ENCODE measurements at regions not wholly inside any gene's neighbourhood (a gene's known extent, or its start where the extent isn't known, plus 50 kb on each side); places are given as distances from the start of the nearest gene placed in this dataset.
"Not testable (repeated sequence)": the region's sequence is repeated elsewhere in the genome, so short reads cannot be mapped to it uniquely, and the experiment has no call there.

GRCh38 chr4:141447761-141448160, 188.6 kb upstream of the IL15 start:
- no peak overlapping the region for H3K27ac ChIP-seq
- DNase-seq (ENCODE audit: low read depth, low spot score) = no peak

- DNase-seq (ENCODE audit: low read depth, low spot score) = no peak
- no peak overlapping the region for H3K27ac ChIP-seq
Observed at GRCh38 chr4:141448490-141448889, 187.9 kb upstream of the IL15 start.

GRCh38 chr4:141449927-141450326, 186.5 kb upstream of the IL15 start:
- no peak for DNase-seq (ENCODE audit: low read depth, low spot score)
- no peak overlapping the region for H3K27ac ChIP-seq

GRCh38 chr4:141455651-141456050, 180.7 kb upstream of the IL15 start:
- peak; percentile 52 for DNase-seq (ENCODE audit: low read depth, low spot score)
- peak overlapping the region; percentile 52 for H3K27ac ChIP-seq

GRCh38 chr4:141457653-141458052, 178.7 kb upstream of the IL15 start:
- no peak for DNase-seq (ENCODE audit: low read depth, low spot score)
- peak overlapping the region; percentile 93 for H3K27ac ChIP-seq

GRCh38 chr4:141458501-141458900, 177.9 kb upstream of the IL15 start:
- DNase-seq (ENCODE audit: low read depth, low spot score) = peak; percentile 64
- peak overlapping the region; percentile 93 for H3K27ac ChIP-seq

- peak overlapping the region; percentile 93 for H3K27ac ChIP-seq
- DNase-seq (ENCODE audit: low read depth, low spot score) = no peak
Observed at GRCh38 chr4:141459020-141459419, 177.4 kb upstream of the IL15 start.

- no peak overlapping the region for H3K27ac ChIP-seq
- DNase-seq (ENCODE audit: low read depth, low spot score) = no peak
Observed at GRCh38 chr4:141462361-141462760, 174.0 kb upstream of the IL15 start.

GRCh38 chr4:141463678-141464077, 172.7 kb upstream of the IL15 start:
- no peak for DNase-seq (ENCODE audit: low read depth, low spot score)
- H3K27ac ChIP-seq = no peak overlapping the region

- no peak overlapping the region for H3K27ac ChIP-seq
- DNase-seq (ENCODE audit: low read depth, low spot score) = no peak
Observed at GRCh38 chr4:141464366-141464765, 172.0 kb upstream of the IL15 start.

- no peak overlapping the region for H3K27ac ChIP-seq
- no peak for DNase-seq (ENCODE audit: low read depth, low spot score)
Observed at GRCh38 chr4:141465171-141465570, 171.2 kb upstream of the IL15 start.

GRCh38 chr4:141467225-141467624, 169.2 kb upstream of the IL15 start:
- H3K27ac ChIP-seq = no peak overlapping the region
- DNase-seq (ENCODE audit: low read depth, low spot score) = peak; percentile 18

GRCh38 chr4:141469392-141469791, 167.0 kb upstream of the IL15 start:
- no peak for DNase-seq (ENCODE audit: low read depth, low spot score)
- no peak overlapping the region for H3K27ac ChIP-seq

GRCh38 chr4:141473026-141473540, 163.3 kb upstream of the IL15 start:
- H3K27ac ChIP-seq = no peak overlapping the region
- DNase-seq (ENCODE audit: low read depth, low spot score) = no peak

GRCh38 chr4:141473952-141474351, 162.4 kb upstream of the IL15 start:
- H3K27ac ChIP-seq = no peak overlapping the region
- no peak for DNase-seq (ENCODE audit: low read depth, low spot score)

GRCh38 chr4:141480950-141481349, 155.4 kb upstream of the IL15 start:
- no peak for DNase-seq (ENCODE audit: low read depth, low spot score)
- H3K27ac ChIP-seq = no peak overlapping the region

- H3K27ac ChIP-seq; DNase-seq (ENCODE audit: low read depth, low spot score): not testable (repeated sequence)
Observed at GRCh38 chr4:141484298-141484697, 152.1 kb upstream of the IL15 start.

- H3K27ac ChIP-seq = peak overlapping the region; percentile 18
- DNase-seq (ENCODE audit: low read depth, low spot score) = peak; percentile 50
Observed at GRCh38 chr4:141486375-141486997, 149.9 kb upstream of the IL15 start.

GRCh38 chr4:141497627-141498026, 138.8 kb upstream of the IL15 start:
- DNase-seq (ENCODE audit: low read depth, low spot score) = no peak

GRCh38 chr4:141499261-141499853, 137.0 kb upstream of the IL15 start:
- no peak for DNase-seq (ENCODE audit: low read depth, low spot score)
- H3K27ac ChIP-seq = no peak overlapping the region

More at GRCh38 chr4:141497627-141498026, 138.8 kb upstream of the IL15 start:
- H3K27ac ChIP-seq = no peak overlapping the region

- H3K27ac ChIP-seq = no peak overlapping the region
- DNase-seq (ENCODE audit: low read depth, low spot score) = no peak
Observed at GRCh38 chr4:141501395-141501794, 135.0 kb upstream of the IL15 start.

- no peak overlapping the region for H3K27ac ChIP-seq
- no peak for DNase-seq (ENCODE audit: low read depth, low spot score)
Observed at GRCh38 chr4:141501931-141502330, 134.5 kb upstream of the IL15 start.

All from epithelial cell of prostate (primary cell).